Gastrocnemius medialis (tissue), 4 donors: ENCODE measurements at regions not wholly inside any gene's neighbourhood (a gene's known extent, or its start where the extent isn't known, plus 50 kb on each side); places are given as distances from the start of the nearest gene placed in this dataset.

Source experiments
- ATAC-seq, 2 donors: fragments of 150-250 bp; one replicate each; pipeline ENCODE4 v1.9.1; 2016
- DNase-seq, 2 donors: peaks; one replicate each; pipeline ENCODE4 v3.0.0-alpha.2; 2019
- H3K27ac ChIP-seq, 4 donors: fragments of 200-600 bp; sonication (generic); 1 replicate in 1 of 4; 2 replicates in 3 of 4; pipeline ENCODE4 v1.5.1; 2016 to 2018; ENCODE audit warnings: mild to moderate bottlenecking in 2 of 4, moderate library complexity in 1 of 4
- H3K27me3 ChIP-seq, 3 donors: fragments of 200-600 bp; sonication (generic) in 2 of 3; 1 replicate in 1 of 3; 2 replicates in 2 of 3; pipeline versions ENCODE4 v1.5.1 to v1.6.0; 2016 to 2019; ENCODE audit warnings: mild to moderate bottlenecking in 1 of 3, moderate library complexity in 1 of 3
- H3K36me3 ChIP-seq, 2 donors: fragments of 200-600 bp; sonication (generic) in 1 of 2; one replicate each; pipeline ENCODE4 v1.5.1; 2017 to 2018
- H3K4me1 ChIP-seq, 2 donors: fragments of 200-600 bp; sonication (generic) in 1 of 2; one replicate each; pipeline ENCODE4 v1.5.1; 2016 to 2017; ENCODE audit warnings: mild to moderate bottlenecking in 2 of 2
- H3K4me3 ChIP-seq, 4 donors: fragments of 200-600 bp; sonication (generic) in 3 of 4; 1 replicate in 1 of 4; 2 replicates in 3 of 4; pipeline ENCODE4 v1.5.1; 2016 to 2019; ENCODE audit warnings: mild to moderate bottlenecking in 2 of 4
- H3K9me3 ChIP-seq, 3 donors: fragments of 200-600 bp; sonication (generic) in 2 of 3; 1 replicate in 1 of 3; 2 replicates in 2 of 3; pipeline ENCODE4 v1.5.1; 2016 to 2019
- POLR2A ChIP-seq, 2 donors: fragments of 450-650 bp; IDR thresholded peaks; one replicate each; pipeline ENCODE4 v1.6.1; 2017; ENCODE audit warnings: antibody characterized with exemption in 2 of 2, mild to moderate bottlenecking in 2 of 2, moderate library complexity in 2 of 2
- in situ Hi-C, 4 donors: fragments of 200-750 bp; cut with MboI; loops; one replicate each; pipeline versions ENCODE4 v1.15.0 to v1.8.0; 2017; ENCODE audit warnings: low sequenced_read_pairs in 4 of 4
- intact Hi-C: fragments of 100-400 bp; cut with DNase I; formaldehyde crosslinking; loops from one replicate; pipeline ENCODE4 v1.15.1; 2023; ENCODE audit warnings: low total_unique reads
- TF ChIP-seq, protein P1 (sequence below), 5 experiments: fragments of 450-650 bp in 3 of 5; fragments of 200-600 bp in 2 of 5; sonication (generic) in 2 of 5; IDR thresholded peaks in 4 of 5; conservative IDR thresholded peaks in 1 of 5; 1 replicate in 4 of 5; 2 replicates in 1 of 5; pipeline ENCODE4 v1.5.1; 2016 to 2019; ENCODE audit warnings: antibody characterized with exemption in 5 of 5, mild to moderate bottlenecking in 3 of 5, moderate library complexity in 3 of 5

DNA sequence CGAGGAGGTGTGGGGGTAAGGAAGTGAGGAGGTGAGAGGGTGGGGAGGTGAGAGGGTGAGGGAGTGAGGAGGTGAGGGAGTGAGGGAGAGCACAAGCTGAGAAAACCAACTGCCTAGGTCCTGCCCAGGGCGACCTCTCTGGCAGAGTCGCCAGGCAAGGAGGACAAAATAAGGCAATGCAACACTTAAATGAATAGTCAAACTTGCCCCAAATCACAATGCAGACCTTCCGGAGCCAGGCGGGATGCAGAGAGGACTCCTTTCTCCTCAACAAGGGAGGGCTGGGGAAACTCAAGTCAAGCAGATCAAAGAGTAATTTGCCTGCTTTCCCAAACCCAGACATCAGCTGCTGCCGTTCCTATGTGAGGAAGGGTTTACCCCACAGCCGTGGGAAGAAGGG, 86.0 kb downstream of the CCDC185 start:
- intact Hi-C loops = no loop called here
- in situ Hi-C loops = no loop called here
- DNase-seq (no peak), ATAC-seq (no peak)
- TF ChIP-seq, protein P1, sequence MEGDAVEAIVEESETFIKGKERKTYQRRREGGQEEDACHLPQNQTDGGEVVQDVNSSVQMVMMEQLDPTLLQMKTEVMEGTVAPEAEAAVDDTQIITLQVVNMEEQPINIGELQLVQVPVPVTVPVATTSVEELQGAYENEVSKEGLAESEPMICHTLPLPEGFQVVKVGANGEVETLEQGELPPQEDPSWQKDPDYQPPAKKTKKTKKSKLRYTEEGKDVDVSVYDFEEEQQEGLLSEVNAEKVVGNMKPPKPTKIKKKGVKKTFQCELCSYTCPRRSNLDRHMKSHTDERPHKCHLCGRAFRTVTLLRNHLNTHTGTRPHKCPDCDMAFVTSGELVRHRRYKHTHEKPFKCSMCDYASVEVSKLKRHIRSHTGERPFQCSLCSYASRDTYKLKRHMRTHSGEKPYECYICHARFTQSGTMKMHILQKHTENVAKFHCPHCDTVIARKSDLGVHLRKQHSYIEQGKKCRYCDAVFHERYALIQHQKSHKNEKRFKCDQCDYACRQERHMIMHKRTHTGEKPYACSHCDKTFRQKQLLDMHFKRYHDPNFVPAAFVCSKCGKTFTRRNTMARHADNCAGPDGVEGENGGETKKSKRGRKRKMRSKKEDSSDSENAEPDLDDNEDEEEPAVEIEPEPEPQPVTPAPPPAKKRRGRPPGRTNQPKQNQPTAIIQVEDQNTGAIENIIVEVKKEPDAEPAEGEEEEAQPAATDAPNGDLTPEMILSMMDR (IDR thresholded peaks at IDR 0.05 in 4 of 5, conservative IDR thresholded peaks at IDR 0.05 in 1 of 5) = no peak
- no peak for TF ChIP-seq POLR2A (IDR thresholded peaks at IDR 0.05)
- H3K4me3 ChIP-seq = no peak overlapping the region
- no peaks in the 10 kb centered on the region for H3K9me3 ChIP-seq
- H3K4me1 ChIP-seq = no peaks in the 10 kb centered on the region
- H3K36me3 ChIP-seq = no peaks in the 10 kb centered on the region
- H3K27ac ChIP-seq = no peak overlapping the region
- peaks cover 0 to 12% (median 0%) of the 10 kb centered on the region in 3 donors for H3K27me3 ChIP-seq

DNA sequence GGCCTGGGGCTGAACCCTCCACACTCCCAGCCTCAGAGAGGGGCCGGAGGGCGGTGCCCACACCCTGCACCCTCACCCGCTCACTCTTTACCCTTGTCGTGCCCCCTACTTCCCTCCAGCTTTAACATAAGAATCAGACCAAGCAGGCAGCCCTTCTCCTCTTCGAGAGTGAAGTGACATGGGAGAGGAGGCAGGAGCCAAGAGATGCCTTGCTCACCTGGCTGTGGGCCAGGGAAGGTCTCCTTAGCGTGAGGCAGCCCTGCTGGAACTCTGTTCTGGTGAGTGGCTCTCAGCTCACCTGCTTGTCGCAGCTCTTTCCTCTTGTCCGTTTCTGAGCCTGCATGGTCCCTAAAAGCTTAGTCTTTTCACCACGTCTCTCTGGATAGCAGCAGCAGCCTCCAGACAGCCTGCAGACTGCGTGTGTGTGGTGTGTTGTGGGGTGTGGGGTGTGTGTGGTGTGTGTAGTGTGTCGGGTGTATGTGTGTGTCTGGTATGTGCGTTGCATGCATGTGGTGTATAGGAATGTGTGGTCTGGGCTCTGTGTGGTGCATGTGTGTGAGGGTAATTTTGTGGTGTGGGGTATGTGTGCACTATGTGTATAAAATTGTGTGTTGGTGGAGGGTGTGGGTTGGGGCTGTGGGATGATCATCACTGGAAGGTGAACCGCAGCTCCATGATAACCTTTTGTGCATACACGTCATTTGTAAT, 86.7 kb downstream of the CCDC185 start:
- no peak for ATAC-seq
- TF ChIP-seq, protein P1 (IDR thresholded peaks at IDR 0.05 in 4 of 5, conservative IDR thresholded peaks at IDR 0.05 in 1 of 5) = no peak
- TF ChIP-seq POLR2A (IDR thresholded peaks at IDR 0.05) = no peak
- intact Hi-C loops = no loop called here
- H3K27me3 ChIP-seq = peaks cover 0 to 12% (median 0%) of the 10 kb centered on the region in 3 donors
- in situ Hi-C loops = no loop called here
- no peaks in the 10 kb centered on the region for H3K36me3 ChIP-seq
- no peak overlapping the region for H3K27ac ChIP-seq
- no peaks in the 10 kb centered on the region for H3K9me3 ChIP-seq
- no peak for DNase-seq
- no peak overlapping the region for H3K4me3 ChIP-seq
- no peaks in the 10 kb centered on the region for H3K4me1 ChIP-seq

DNA sequence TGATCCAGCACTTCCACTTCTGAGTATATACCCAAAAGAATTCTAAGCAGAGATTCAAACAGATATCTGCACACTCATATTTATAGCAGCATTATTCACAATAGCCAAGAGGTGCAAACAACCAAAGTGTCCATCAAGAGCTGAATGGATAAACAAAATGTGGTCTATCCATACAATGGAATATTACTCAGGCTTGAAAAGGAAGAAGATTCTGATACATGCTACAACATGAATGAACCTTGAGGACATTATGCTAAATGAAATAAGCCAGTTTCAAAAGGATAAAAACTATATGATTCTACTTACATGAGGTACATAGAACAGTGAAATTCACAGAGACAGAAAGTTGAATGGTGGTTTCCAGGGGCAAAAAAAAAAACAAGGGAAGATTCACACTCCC, 88.9 kb downstream of the CCDC185 start:
- no peaks in the 10 kb centered on the region for H3K9me3 ChIP-seq
- in situ Hi-C loops = no loop called here
- H3K4me3 ChIP-seq = no peak overlapping the region
- DNase-seq = no peak
- no peak for ATAC-seq
- no peak overlapping the region for H3K27ac ChIP-seq
- peaks cover 0 to 22% (median 0%) of the 10 kb centered on the region in 3 donors for H3K27me3 ChIP-seq
- H3K36me3 ChIP-seq = no peaks in the 10 kb centered on the region
- no peaks in the 10 kb centered on the region for H3K4me1 ChIP-seq
- no peak for TF ChIP-seq POLR2A (IDR thresholded peaks at IDR 0.05)
- TF ChIP-seq, protein P1 (IDR thresholded peaks at IDR 0.05 in 4 of 5, conservative IDR thresholded peaks at IDR 0.05 in 1 of 5) = no peak
- intact Hi-C loops = no loop called here

DNA sequence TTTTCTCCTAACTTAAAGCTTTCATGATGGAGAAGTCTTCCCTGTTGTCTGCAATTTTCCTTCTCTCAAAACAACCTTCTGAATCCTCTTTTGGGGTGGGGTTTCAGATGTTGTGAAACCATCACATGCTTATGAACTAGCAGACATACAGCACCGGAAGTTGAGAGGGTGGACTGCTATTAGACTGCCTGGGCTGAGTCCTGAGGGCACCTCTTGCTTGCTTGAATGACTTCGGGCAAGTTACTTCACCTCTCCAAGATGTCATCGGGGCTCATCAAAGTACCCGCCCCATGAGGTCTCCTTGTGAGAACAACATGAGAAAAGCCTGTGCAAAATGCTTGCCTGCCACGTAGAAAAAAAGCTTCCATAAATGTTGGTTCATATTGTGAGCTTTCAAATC, 89.6 kb downstream of the CCDC185 start:
- in situ Hi-C loops (no loop called here), intact Hi-C loops (no loop called here)
- TF ChIP-seq, protein P1 (IDR thresholded peaks at IDR 0.05 in 4 of 5, conservative IDR thresholded peaks at IDR 0.05 in 1 of 5) = no peak
- no peak for TF ChIP-seq POLR2A (IDR thresholded peaks at IDR 0.05)
- no peak overlapping the region for H3K4me3 ChIP-seq
- no peak for DNase-seq
- no peak for ATAC-seq
- H3K36me3 ChIP-seq = no peaks in the 10 kb centered on the region
- no peak overlapping the region for H3K27ac ChIP-seq
- peaks cover 0 to 22% (median 0%) of the 10 kb centered on the region in 3 donors for H3K27me3 ChIP-seq
- H3K4me1 ChIP-seq = no peaks in the 10 kb centered on the region
- no peaks in the 10 kb centered on the region for H3K9me3 ChIP-seq

DNA sequence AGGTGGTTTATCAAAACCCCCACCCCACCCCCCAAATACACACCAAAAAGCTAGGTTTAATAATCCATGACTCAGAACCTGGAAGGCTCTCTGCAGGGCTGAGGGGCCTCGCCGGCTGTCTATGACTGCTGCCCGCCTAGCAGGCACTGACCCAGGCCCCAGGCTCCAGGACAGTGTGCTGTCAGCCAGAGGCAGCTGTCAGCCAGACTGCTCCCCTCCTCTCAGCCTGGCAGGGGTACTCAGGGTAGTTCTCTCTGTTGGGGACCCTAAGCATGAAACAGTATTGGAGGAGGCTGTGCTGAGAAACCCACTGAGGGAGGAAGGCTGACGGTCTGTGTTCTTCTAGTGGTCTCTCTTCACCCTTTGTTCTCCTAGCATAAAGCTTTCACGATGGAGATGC, 90.3 kb downstream of the CCDC185 start:
- intact Hi-C loops = no loop called here
- DNase-seq (no peak), ATAC-seq (no peak)
- H3K36me3 ChIP-seq = no peaks in the 10 kb centered on the region
- no peak overlapping the region for H3K4me3 ChIP-seq
- no peaks in the 10 kb centered on the region for H3K4me1 ChIP-seq
- no peaks in the 10 kb centered on the region for H3K9me3 ChIP-seq
- in situ Hi-C loops = no loop called here
- H3K27me3 ChIP-seq = peaks cover 0 to 22% (median 0%) of the 10 kb centered on the region in 3 donors
- no peak for TF ChIP-seq POLR2A (IDR thresholded peaks at IDR 0.05)
- TF ChIP-seq, protein P1 (IDR thresholded peaks at IDR 0.05 in 4 of 5, conservative IDR thresholded peaks at IDR 0.05 in 1 of 5) = no peak
- no peak overlapping the region for H3K27ac ChIP-seq
